ENCODE measurements at regions not wholly inside any gene's neighbourhood (a gene's known extent, or its start where the extent isn't known, plus 50 kb on each side); places are given as distances from the start of the nearest gene placed in this dataset.

DNA sequence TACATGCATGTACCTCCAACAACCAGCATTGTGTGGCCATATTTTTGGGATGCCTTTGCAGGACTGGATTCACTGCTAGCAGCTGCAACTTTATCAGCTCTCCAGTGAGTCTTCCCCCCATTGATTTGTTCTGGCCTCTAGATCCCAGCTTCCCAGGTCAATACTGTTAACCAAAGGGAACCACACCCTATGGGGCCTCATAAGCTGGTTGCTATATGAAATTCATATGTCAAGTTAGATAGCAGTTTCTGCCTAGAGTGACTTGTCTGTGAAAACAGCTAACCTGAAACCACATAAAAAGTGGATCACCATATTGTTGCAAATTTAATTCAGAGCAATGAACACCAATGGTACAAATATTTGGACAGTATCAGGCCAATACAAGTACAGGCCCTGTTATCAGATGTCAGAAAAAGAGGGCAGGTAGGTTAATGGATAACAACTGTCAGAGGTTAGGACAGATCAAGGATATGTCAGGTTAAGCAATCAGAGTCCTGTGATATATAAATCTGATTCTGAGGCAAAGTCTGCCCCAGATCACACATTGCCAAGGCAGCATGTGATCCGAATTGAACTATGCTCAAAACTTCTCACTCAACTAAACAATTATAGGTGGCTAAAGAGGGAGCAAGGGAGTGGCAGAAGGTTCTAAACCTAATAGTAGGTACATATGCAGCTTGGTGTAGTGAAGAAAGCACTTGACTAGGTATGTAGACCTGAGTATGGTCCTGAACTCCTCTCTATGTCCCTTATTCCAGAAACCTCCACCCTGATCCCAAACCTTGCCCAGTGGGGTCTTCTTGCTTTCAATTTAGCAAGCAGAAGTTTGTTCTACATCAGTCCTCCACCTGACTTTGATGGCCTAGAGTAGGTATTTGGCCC lies 94.7 kb upstream of the FOXN2 start (continued):
- TF ChIP-seq, protein P1, sequence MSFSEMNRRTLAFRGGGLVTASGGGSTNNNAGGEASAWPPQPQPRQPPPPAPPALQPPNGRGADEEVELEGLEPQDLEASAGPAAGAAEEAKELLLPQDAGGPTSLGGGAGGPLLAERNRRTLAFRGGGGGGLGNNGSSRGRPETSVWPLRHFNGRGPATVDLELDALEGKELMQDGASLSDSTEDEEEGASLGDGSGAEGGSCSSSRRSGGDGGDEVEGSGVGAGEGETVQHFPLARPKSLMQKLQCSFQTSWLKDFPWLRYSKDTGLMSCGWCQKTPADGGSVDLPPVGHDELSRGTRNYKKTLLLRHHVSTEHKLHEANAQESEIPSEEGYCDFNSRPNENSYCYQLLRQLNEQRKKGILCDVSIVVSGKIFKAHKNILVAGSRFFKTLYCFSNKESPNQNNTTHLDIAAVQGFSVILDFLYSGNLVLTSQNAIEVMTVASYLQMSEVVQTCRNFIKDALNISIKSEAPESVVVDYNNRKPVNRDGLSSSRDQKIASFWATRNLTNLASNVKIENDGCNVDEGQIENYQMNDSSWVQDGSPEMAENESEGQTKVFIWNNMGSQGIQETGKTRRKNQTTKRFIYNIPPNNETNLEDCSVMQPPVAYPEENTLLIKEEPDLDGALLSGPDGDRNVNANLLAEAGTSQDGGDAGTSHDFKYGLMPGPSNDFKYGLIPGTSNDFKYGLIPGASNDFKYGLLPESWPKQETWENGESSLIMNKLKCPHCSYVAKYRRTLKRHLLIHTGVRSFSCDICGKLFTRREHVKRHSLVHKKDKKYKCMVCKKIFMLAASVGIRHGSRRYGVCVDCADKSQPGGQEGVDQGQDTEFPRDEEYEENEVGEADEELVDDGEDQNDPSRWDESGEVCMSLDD (CRISPR knock-in tag; IDR thresholded peaks at IDR 0.05; ENCODE audit: borderline replicate concordance) = no peak
- TF ChIP-seq MEIS2 (CRISPR knock-in tag; IDR thresholded peaks at IDR 0.05) (peak; percentile 92), ZNF746 (CRISPR knock-in tag; IDR thresholded peaks at IDR 0.05) (peak; percentile 71), U2AF1 (optimal IDR thresholded peaks at IDR 0.05; ENCODE audit: low read depth, low read length) (no peak), ERF (CRISPR knock-in tag; IDR thresholded peaks at IDR 0.05) (peak; percentile 56; the same call in 1 of the 2 replicates), GZF1 (CRISPR knock-in tag; IDR thresholded peaks at IDR 0.05) (no peak), ZNF75D (CRISPR knock-in tag; IDR thresholded peaks at IDR 0.05; ENCODE audit: borderline replicate concordance) (no peak), FOXC1 (CRISPR knock-in tag; IDR thresholded peaks at IDR 0.05; ENCODE audit: borderline replicate concordance) (peak; percentile 73; the same call in 1 of the 2 replicates), SATB2 (CRISPR knock-in tag; IDR thresholded peaks at IDR 0.05) (0 out of 2 replicates have a peak, but pooled peaks have one; percentile 26), KDM1A (CRISPR knock-in tag; IDR thresholded peaks at IDR 0.05) (peak; percentile 9; the same call in 1 of the 2 replicates), POGZ (CRISPR knock-in tag; IDR thresholded peaks at IDR 0.05) (peak; percentile 80), NR2F6 (IDR thresholded peaks at IDR 0.05) (peak; percentile 98), NR2F6 (CRISPR knock-in tag; IDR thresholded peaks at IDR 0.05) (peak; percentile 97), ZSCAN29 (CRISPR knock-in tag; conservative IDR thresholded peaks at IDR 0.05) (peak; percentile 63), ZFX (CRISPR knock-in tag; IDR thresholded peaks at IDR 0.05; ENCODE audit: low read depth) (peak; percentile 35; the same call in 1 of the 2 replicates), ZNF562 (CRISPR knock-in tag; IDR thresholded peaks at IDR 0.05; ENCODE audit: borderline replicate concordance) (no peak)
- TF ChIP-seq, protein P2, sequence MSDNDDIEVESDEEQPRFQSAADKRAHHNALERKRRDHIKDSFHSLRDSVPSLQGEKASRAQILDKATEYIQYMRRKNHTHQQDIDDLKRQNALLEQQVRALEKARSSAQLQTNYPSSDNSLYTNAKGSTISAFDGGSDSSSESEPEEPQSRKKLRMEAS (IDR thresholded peaks at IDR 0.05) = no peak; the same call in 1 of the 2 replicates
- TF ChIP-seq, protein P3, sequence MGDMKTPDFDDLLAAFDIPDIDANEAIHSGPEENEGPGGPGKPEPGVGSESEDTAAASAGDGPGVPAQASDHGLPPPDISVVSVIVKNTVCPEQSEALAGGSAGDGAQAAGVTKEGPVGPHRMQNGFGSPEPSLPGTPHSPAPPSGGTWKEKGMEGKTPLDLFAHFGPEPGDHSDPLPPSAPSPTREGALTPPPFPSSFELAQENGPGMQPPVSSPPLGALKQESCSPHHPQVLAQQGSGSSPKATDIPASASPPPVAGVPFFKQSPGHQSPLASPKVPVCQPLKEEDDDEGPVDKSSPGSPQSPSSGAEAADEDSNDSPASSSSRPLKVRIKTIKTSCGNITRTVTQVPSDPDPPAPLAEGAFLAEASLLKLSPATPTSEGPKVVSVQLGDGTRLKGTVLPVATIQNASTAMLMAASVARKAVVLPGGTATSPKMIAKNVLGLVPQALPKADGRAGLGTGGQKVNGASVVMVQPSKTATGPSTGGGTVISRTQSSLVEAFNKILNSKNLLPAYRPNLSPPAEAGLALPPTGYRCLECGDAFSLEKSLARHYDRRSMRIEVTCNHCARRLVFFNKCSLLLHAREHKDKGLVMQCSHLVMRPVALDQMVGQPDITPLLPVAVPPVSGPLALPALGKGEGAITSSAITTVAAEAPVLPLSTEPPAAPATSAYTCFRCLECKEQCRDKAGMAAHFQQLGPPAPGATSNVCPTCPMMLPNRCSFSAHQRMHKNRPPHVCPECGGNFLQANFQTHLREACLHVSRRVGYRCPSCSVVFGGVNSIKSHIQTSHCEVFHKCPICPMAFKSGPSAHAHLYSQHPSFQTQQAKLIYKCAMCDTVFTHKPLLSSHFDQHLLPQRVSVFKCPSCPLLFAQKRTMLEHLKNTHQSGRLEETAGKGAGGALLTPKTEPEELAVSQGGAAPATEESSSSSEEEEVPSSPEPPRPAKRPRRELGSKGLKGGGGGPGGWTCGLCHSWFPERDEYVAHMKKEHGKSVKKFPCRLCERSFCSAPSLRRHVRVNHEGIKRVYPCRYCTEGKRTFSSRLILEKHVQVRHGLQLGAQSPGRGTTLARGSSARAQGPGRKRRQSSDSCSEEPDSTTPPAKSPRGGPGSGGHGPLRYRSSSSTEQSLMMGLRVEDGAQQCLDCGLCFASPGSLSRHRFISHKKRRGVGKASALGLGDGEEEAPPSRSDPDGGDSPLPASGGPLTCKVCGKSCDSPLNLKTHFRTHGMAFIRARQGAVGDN (CRISPR knock-in tag; IDR thresholded peaks at IDR 0.05) = peak; percentile 7; the same call in 1 of the 2 replicates
- TF ChIP-seq, protein P4, sequence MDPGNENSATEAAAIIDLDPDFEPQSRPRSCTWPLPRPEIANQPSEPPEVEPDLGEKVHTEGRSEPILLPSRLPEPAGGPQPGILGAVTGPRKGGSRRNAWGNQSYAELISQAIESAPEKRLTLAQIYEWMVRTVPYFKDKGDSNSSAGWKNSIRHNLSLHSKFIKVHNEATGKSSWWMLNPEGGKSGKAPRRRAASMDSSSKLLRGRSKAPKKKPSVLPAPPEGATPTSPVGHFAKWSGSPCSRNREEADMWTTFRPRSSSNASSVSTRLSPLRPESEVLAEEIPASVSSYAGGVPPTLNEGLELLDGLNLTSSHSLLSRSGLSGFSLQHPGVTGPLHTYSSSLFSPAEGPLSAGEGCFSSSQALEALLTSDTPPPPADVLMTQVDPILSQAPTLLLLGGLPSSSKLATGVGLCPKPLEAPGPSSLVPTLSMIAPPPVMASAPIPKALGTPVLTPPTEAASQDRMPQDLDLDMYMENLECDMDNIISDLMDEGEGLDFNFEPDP (CRISPR knock-in tag; conservative IDR thresholded peaks at IDR 0.05) = no peak
- TF ChIP-seq, protein P5, sequence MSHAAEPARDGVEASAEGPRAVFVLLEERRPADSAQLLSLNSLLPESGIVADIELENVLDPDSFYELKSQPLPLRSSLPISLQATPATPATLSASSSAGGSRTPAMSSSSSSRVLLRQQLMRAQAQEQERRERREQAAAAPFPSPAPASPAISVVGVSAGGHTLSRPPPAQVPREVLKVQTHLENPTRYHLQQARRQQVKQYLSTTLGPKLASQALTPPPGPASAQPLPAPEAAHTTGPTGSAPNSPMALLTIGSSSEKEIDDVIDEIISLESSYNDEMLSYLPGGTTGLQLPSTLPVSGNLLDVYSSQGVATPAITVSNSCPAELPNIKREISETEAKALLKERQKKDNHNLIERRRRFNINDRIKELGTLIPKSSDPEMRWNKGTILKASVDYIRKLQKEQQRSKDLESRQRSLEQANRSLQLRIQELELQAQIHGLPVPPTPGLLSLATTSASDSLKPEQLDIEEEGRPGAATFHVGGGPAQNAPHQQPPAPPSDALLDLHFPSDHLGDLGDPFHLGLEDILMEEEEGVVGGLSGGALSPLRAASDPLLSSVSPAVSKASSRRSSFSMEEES (CRISPR knock-in tag; IDR thresholded peaks at IDR 0.05) = peak; percentile 97
